HFF-Myc (cell line): ENCODE measurements at regions not wholly inside any gene's neighbourhood (a gene's known extent, or its start where the extent isn't known, plus 50 kb on each side); places are given as distances from the start of the nearest gene placed in this dataset.

ENCODE experiments used
- DNase-seq: peaks from one replicate; pipeline ENCODE4 v3.0.0-alpha.2; 2011; ENCODE audit warnings: low read depth; ENCODE audit errors: extremely low read depth
- H3K4me3 ChIP-seq: replicated peaks from 2 replicates; pipeline ENCODE4 v1.5.1; 2011; ENCODE audit warnings: low read depth, mild to moderate bottlenecking, control low read depth, low read length
- TF ChIP-seq, protein P1 (sequence below): IDR thresholded peaks from 2 replicates; pipeline ENCODE4 v1.5.1; 2012; ENCODE audit warnings: mild to moderate bottlenecking, low read depth, low read length, control low read depth; ENCODE audit errors: missing control alignments

DNA sequence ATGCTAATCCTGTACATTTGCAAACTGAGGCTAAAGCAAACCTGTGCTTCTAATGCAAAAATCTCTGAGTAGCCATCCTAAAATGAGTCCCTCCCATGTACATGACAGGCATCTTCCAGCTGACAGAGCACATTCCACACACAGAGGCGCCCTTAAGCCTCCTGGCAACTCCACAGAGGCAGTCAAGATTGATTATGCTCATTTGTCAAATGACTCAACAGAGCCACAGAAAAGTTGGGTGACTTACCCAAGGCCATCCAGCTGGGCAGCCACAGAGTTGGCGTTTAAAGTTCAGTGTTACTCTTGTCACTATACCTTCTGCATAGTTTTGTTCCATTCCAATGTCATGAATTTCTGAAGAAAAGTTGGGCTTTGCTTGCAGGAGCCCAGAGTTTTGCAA, 394.6 kb upstream of the FGF13 start:
- TF ChIP-seq, protein P1, sequence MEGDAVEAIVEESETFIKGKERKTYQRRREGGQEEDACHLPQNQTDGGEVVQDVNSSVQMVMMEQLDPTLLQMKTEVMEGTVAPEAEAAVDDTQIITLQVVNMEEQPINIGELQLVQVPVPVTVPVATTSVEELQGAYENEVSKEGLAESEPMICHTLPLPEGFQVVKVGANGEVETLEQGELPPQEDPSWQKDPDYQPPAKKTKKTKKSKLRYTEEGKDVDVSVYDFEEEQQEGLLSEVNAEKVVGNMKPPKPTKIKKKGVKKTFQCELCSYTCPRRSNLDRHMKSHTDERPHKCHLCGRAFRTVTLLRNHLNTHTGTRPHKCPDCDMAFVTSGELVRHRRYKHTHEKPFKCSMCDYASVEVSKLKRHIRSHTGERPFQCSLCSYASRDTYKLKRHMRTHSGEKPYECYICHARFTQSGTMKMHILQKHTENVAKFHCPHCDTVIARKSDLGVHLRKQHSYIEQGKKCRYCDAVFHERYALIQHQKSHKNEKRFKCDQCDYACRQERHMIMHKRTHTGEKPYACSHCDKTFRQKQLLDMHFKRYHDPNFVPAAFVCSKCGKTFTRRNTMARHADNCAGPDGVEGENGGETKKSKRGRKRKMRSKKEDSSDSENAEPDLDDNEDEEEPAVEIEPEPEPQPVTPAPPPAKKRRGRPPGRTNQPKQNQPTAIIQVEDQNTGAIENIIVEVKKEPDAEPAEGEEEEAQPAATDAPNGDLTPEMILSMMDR, result no peak
- H3K4me3 ChIP-seq, result no peak overlapping the region
- no peak for DNase-seq

DNA sequence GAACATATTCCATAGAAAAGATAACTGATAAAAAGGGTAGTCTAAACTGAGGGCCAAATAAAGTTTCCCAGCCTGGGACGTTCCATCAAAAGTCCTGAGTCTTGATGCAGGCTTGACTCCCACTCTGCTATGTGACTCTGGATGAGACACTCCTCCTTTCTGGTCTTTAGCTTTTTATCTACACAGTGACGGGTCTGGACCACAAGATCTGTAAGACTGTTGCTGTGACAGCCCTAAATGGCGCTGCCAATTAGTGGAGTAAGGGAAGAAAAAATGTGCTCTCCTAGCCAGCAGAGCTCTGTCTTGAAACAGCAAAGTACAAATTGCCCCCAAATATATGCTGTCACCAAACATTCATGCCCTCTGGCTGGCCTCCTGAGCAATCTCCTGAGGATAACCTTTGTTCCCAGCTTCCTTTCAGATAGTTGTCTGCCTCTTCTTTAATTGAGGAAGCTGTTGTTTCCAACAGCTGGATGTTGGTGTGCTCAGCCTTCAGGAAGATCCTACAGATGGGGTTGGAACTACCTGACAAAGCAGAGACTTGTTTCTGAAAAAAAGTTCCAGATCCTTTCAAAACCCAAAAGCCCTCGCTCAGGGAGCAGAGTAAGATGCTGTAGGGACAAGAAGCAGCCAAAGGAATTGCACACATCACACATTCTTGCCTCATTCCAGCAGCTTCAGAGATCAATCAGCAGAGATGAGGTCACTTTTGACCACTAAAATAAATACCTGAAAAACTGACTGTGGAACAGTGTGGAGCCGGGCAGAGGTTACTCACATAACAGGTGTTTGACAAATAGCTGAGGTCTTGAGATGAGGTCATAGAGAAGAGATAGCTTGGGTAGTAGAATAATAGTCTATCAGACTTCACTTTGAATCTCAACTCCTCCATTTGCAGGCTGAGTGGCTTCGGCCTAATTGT, 383.4 kb upstream of the FGF13 start:
- TF ChIP-seq, protein P1, result no peak
- H3K4me3 ChIP-seq, result no peak overlapping the region
- DNase-seq, result no peak

DNA sequence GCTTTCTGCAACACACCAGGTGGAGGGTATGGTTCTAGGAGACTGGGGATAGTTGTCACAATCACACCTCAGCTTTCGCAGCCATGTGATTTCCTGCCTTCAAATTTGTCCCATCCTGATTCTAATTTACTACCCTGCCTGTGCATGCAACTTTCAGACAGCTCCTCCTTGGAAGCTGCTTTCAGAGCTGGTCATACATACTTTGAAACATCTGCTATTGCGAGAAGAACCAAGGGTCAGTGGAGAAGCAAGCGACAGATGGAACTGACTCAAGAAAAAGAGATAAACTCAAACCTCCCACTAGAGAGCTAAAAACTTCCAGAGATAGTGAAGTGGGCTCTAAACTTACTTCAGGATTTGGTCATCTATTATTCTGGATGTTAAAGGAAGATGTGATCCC, 381.7 kb upstream of the FGF13 start:
- TF ChIP-seq, protein P1, result no peak
- H3K4me3 ChIP-seq, result no peak overlapping the region
- no peak for DNase-seq

DNA sequence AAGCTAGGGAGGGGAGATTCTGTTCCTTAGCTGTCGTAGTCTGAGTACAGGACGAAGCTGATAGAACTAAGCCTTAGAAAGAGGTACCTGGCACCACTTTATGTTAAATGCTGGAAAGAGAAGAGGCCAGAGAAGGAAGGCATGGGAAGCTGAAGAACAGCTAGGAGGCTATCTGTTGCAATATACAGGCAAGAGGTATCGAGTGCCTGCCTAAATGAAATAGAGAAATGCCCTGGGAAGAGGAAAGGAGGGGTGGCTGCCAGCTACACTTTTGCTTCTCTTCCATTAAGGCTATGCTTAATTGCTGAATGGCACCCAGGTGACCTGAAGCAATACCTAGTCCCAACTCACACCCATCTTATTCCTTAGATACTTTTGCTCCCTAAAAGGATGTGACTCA, 380.4 kb upstream of the FGF13 start:
- DNase-seq, result no peak
- H3K4me3 ChIP-seq, result no peak overlapping the region
- TF ChIP-seq, protein P1, result no peak

DNA sequence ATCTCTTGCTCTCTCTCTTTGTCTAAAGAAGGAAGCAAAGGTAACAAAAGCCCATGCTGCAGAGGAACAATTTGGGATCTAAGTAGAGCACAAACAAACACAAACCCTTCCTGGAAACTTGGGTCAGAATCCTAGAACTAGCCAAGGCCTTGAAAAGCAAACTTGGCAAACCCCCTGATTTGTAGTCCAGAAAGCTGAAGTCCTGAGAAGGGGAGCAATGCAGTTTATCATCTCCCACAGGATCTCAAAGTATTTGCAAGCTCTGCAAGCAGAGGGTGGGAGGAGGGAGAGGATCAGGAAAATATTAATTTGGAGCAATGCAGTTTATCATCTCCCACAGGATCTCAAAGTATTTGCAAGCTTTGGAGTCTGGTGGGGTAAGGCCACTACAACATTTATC, 379.5 kb upstream of the FGF13 start:
- TF ChIP-seq, protein P1, result no peak
- H3K4me3 ChIP-seq, result no peak overlapping the region
- DNase-seq, result no peak

DNA sequence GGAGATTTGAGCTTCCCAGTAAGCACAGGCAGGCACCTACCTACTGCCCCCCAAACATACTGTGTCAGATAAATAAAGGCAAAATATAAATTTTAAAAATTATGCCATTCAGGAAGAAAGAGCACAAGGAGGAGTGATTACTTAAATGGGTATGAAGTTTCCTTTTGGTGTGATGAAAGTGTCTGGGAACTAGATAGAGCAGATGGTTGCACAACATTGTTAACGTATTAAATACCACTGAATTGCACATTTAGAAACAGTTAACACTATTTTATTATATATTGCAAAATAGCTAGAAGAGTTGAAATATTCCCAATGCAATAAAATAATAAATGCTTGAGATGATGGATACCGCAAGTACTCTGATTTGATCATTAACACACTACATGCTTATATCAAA, 374.7 kb upstream of the FGF13 start:
- TF ChIP-seq, protein P1, result no peak
- no peak for DNase-seq
- H3K4me3 ChIP-seq, result no peak overlapping the region

DNA sequence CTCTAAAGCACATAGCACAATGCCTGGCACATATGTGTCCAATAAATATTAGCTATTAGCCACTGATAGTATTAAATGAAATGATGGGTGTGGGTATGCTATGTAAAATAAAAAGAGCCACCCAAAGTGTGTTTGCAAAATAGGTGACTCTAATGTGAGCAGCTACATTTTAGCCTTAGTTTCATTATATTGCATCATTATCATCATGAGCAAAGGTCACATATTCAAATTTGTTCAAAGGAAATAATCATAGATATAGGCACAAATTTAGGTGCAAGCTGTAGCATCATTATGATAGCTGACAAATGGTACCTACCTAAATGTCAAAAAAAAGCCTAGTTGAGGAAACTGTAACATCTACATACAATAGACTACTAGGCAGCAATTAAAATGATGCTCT, 373.9 kb upstream of the FGF13 start:
- no peak for DNase-seq
- TF ChIP-seq, protein P1, result no peak
- no peak overlapping the region for H3K4me3 ChIP-seq
